ENCODE measurements at regions not wholly inside any gene's neighbourhood (a gene's known extent, or its start where the extent isn't known, plus 50 kb on each side); places are given as distances from the start of the nearest gene placed in this dataset.

- H3K79me2 ChIP-seq, result no peaks in the 10 kb centered on the region
- no peak overlapping the region for H3K4me3 ChIP-seq (ENCODE audit: low read depth, low read length)
- H3K9ac ChIP-seq, result no peak overlapping the region
Measured at GRCh38 chr6:3623451-3624249, 127.9 kb downstream of the PXDC1 start.

DNA sequence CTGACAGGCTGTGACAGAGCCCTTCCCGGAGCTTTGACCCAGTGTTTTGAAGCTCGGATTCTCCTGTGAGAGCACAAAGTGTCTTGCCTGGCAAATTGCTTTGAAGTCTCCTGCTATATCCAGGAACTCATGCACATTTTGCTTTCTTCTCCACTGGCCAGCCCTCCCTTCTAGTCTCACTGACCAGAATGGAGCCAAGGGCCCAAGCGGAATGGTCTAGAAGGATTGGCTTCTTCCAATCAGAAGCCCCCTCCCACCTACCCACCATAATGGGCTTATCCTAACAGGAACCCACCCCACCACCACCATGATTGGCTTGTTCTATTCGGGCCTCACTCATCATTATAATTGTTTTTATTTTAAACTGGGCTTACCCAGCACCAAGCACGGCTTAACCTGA, 130.1 kb downstream of the PXDC1 start:
- no peak for TF ChIP-seq CTCF (IDR thresholded peaks at IDR 0.05)
- Histone ChIP-seq H3K9ac (no peak overlapping the region), H3K27ac (no peak overlapping the region), H3K4me1 (no peaks in the 10 kb centered on the region), H3K36me3 (ENCODE audit: control insufficient read depth, insufficient read depth, low read length) (no peaks in the 10 kb centered on the region), H3K4me3 (ENCODE audit: low read depth, low read length) (no peak overlapping the region), H3K79me2 (no peaks in the 10 kb centered on the region), H3K27me3 (ENCODE audit: control insufficient read depth, insufficient read depth, low read length) (no peaks in the 10 kb centered on the region), H3K9me3 (ENCODE audit: control insufficient read depth, low read length) (no peaks in the 10 kb centered on the region), H3K4me2 (ENCODE audit: low read length) (no peak overlapping the region), H2AFZ (no peak overlapping the region)

More at GRCh38 chr6:3623451-3624249, 127.9 kb downstream of the PXDC1 start:
- no peak for TF ChIP-seq CTCF (IDR thresholded peaks at IDR 0.05)
- no peaks in the 10 kb centered on the region for H3K27me3 ChIP-seq (ENCODE audit: control insufficient read depth, insufficient read depth, low read length)
- H3K4me2 ChIP-seq (ENCODE audit: low read length), result no peak overlapping the region
- H2AFZ ChIP-seq, result no peak overlapping the region
- peaks cover 4% of the 10 kb centered on the region for H3K4me1 ChIP-seq
- no peak overlapping the region for H3K27ac ChIP-seq
- H3K36me3 ChIP-seq (ENCODE audit: control insufficient read depth, insufficient read depth, low read length), result no peaks in the 10 kb centered on the region
- no peaks in the 10 kb centered on the region for H3K9me3 ChIP-seq (ENCODE audit: control insufficient read depth, low read length)

- H3K9me3 ChIP-seq (ENCODE audit: control insufficient read depth, low read length), result no peaks in the 10 kb centered on the region
- H3K4me3 ChIP-seq (ENCODE audit: low read depth, low read length), result no peak overlapping the region
- no peaks in the 10 kb centered on the region for H3K36me3 ChIP-seq (ENCODE audit: control insufficient read depth, insufficient read depth, low read length)
- H3K27ac ChIP-seq, result no peak overlapping the region
- no peak for TF ChIP-seq CTCF (IDR thresholded peaks at IDR 0.05)
- no peak overlapping the region for H3K9ac ChIP-seq
- no peak overlapping the region for H3K4me2 ChIP-seq (ENCODE audit: low read length)
- no peaks in the 10 kb centered on the region for H3K79me2 ChIP-seq
- no peak overlapping the region for H2AFZ ChIP-seq
- H3K27me3 ChIP-seq (ENCODE audit: control insufficient read depth, insufficient read depth, low read length), result no peaks in the 10 kb centered on the region
- H3K4me1 ChIP-seq, result no peaks in the 10 kb centered on the region
Measured at GRCh38 chr6:3620937-3621336, 130.6 kb downstream of the PXDC1 start.

- Histone ChIP-seq H3K9ac (no peak overlapping the region), H3K79me2 (no peaks in the 10 kb centered on the region), H3K4me1 (no peaks in the 10 kb centered on the region), H3K27me3 (ENCODE audit: control insufficient read depth, insufficient read depth, low read length) (no peaks in the 10 kb centered on the region), H3K4me2 (ENCODE audit: low read length) (no peak overlapping the region), H3K9me3 (ENCODE audit: control insufficient read depth, low read length) (no peaks in the 10 kb centered on the region), H2AFZ (no peak overlapping the region), H3K27ac (no peak overlapping the region), H3K4me3 (ENCODE audit: low read depth, low read length) (no peak overlapping the region), H3K36me3 (ENCODE audit: control insufficient read depth, insufficient read depth, low read length) (no peaks in the 10 kb centered on the region)
- no peak for TF ChIP-seq CTCF (IDR thresholded peaks at IDR 0.05)
Measured at GRCh38 chr6:3620389-3620788, 131.1 kb downstream of the PXDC1 start.

- no peak for TF ChIP-seq CTCF (IDR thresholded peaks at IDR 0.05)
- H3K27ac ChIP-seq, result no peak overlapping the region
- H3K27me3 ChIP-seq (ENCODE audit: control insufficient read depth, insufficient read depth, low read length), result no peaks in the 10 kb centered on the region
- no peak overlapping the region for H3K4me2 ChIP-seq (ENCODE audit: low read length)
- no peaks in the 10 kb centered on the region for H3K79me2 ChIP-seq
- no peaks in the 10 kb centered on the region for H3K9me3 ChIP-seq (ENCODE audit: control insufficient read depth, low read length)
- H3K4me3 ChIP-seq (ENCODE audit: low read depth, low read length), result no peak overlapping the region
- H3K9ac ChIP-seq, result no peak overlapping the region
- H3K4me1 ChIP-seq, result no peaks in the 10 kb centered on the region
- no peak overlapping the region for H2AFZ ChIP-seq
- H3K36me3 ChIP-seq (ENCODE audit: control insufficient read depth, insufficient read depth, low read length), result no peaks in the 10 kb centered on the region
Measured at GRCh38 chr6:3619800-3620199, 131.7 kb downstream of the PXDC1 start.

Measured in parathyroid adenoma (tissue), 2 donors.